GM12873 (cell line): ENCODE measurements at regions not wholly inside any gene's neighbourhood (a gene's known extent, or its start where the extent isn't known, plus 50 kb on each side); places are given as distances from the start of the nearest gene placed in this dataset.

Source experiments
- TF ChIP-seq, protein P1 (sequence below): IDR thresholded peaks from 2 replicates; pipeline ENCODE4 v1.5.1; 2012; ENCODE audit warnings: low read depth, mild to moderate bottlenecking, moderate library complexity, low read length, control low read depth; ENCODE audit not compliant: insufficient read depth; ENCODE audit errors: missing control alignments

DNA sequence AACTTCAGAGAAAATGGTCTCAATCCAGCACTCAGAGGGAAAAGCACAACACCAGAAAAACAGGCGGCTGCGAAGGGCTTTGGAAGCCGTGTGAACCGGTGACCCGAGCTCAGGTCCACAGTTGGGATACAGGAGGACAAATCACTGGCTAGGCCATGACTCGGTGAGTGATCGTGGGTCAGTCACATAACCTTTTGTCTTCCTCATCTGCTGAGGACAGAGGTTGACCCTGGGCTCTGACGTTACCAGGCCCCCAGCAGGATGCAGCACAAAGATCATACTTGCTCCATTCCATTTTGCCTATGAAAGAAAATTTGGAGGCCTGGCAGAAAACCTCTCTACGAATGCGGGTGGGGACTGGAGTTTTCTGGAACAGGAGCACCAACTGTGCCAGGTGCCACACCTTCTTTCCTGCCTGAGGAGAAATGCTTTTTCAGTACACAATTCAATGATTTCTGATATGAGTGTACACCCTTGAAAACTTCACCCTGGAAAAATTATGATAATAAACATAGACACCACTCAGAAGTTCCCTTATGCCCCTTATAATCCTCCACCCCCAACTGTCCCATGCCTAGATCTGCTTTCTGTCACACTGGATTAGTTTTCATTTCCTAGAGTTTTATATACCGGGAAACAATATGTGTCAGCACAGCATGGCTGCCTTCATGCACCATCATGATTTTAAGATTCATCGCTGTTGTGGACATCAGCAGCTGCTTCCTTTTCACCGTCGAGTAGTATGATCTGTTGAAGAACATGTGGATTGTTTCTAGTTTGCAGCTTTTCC is 85.3 kb upstream of the RALGAPA2 start:
- TF ChIP-seq, protein P1, sequence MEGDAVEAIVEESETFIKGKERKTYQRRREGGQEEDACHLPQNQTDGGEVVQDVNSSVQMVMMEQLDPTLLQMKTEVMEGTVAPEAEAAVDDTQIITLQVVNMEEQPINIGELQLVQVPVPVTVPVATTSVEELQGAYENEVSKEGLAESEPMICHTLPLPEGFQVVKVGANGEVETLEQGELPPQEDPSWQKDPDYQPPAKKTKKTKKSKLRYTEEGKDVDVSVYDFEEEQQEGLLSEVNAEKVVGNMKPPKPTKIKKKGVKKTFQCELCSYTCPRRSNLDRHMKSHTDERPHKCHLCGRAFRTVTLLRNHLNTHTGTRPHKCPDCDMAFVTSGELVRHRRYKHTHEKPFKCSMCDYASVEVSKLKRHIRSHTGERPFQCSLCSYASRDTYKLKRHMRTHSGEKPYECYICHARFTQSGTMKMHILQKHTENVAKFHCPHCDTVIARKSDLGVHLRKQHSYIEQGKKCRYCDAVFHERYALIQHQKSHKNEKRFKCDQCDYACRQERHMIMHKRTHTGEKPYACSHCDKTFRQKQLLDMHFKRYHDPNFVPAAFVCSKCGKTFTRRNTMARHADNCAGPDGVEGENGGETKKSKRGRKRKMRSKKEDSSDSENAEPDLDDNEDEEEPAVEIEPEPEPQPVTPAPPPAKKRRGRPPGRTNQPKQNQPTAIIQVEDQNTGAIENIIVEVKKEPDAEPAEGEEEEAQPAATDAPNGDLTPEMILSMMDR = no peak

DNA sequence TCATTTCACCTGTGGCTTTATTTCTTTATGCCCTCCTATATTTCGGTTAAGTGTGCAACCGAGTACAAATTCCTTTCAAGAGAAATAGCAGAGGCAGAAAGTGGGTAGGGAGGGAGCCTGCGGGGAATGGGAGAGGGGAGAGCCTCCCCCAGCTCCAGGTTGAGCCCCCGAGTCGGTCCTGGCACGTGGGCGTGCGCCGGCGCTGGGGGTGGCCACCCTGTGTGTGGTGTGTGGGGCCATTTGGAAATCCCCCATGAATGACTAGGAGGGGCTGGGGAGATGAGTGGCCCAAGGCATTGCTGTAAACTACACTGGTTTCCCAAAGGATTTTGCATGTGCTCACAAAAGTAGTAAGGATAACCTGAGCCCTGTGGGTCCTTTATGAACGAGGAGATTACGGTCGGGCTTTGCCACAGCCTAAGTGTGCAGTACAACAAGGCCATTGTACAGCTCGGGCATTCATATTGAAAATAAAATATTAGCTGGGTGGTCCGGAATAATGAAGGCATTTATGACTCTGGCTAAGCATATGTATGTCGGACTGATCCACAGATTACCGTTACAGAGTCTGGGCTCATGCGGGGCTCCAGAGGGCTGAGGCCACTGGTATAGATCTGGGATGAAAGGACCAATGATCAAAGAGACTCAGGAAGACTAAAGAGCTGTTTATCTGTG is 84.5 kb upstream of the RALGAPA2 start:
- TF ChIP-seq, protein P1 = no peak

DNA sequence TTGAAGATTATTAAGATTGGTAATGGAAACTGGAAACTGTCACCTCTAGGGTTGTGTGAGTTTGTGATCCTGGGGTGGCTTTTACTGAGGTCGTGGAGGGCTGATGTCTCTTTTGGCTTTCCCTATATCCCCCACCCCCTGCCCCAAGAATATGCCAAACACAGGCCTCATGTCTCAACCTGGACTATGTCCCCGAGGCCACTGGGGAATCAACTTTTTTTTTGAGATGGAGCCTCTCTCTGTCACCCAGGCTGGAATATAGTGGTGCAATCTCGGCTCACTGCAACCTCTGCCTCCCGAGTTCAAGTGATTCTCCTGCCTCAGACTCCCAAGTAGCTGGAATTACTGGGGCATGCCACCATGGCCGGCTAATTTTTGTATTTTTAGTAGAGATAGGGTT is 83.3 kb upstream of the RALGAPA2 start:
- TF ChIP-seq, protein P1 = no peak

DNA sequence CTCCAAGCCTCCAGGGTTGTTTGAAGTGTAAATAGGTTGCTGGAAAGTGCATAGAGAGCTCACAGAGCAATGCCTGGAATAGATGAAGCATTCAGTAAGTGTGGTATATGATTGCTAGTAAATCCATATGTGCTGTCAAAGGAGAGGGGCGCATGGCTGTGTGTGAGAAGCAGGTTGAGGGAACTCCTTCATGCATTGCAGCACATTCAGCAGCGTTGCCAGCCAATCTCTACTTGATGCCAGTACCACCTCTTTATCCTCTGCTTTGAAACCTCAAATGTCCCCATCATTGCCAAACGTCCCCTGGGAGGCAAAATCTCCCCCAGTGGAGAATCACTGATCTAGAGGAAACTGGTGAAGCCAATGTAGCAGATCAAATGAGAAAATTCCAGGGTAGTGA is 82.7 kb upstream of the RALGAPA2 start:
- TF ChIP-seq, protein P1 = no peak

DNA sequence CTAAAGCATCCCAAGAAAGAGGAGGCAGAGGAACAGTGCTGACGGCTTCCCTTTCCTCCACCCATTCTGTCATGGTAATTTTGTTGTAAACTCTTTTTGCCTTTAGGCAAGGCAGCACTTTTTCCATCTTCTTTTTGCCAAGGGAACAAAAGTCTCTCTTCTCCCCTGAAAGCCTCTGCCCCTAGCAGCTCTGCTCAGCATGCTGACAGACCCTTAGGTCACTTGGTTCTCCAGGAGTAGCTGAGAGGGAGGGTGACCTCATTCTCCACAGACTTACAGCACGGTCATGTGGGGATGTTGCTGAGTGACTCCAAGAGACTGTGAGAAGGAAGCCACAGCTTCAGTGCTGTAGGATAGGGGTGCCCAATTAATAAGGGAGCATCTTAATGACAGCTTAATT is 81.1 kb upstream of the RALGAPA2 start:
- TF ChIP-seq, protein P1 = no peak

DNA sequence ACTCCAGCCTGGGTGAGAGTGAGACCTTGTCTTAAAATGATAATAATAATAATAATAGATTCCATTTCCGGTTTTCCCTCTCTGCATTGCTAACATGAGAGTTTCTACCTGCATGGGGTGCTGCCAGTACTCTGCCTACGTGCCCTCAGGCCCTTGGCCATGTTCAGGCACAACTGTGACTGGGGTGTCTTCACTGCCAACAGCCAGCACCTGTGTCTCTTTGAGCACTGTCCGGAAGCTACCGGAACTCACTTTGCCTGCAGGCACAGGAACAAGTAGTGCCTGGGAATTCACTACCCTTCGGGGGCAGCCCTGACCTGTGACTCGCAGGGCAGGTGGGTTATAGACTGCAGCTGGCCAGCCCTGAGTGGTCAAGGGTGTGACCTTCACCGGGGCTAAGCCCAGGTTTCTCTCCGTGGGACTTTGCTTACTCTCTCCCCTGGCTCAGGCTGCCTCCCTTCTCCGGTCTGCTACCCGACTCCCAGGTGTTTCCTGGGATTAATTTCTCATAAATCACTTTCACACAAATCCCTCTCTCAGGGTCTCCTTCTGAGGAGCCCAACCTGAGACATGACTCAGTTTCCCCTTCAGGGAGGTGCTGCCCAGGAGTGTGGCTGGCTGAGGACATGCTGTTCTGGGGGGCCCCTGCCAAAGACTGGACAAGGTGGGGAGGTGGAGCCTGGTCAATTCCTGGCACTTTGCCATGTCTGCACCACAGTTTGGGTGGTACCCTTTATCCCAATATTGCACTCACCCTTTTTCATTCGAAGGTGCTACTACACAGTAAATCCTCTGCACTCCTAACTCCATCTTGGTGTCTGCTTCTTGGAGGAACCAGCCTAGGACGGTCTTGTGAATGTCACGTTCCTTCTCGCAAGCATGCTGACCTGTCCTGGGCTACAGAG is 79.5 kb upstream of the RALGAPA2 start:
- TF ChIP-seq, protein P1 = no peak

DNA sequence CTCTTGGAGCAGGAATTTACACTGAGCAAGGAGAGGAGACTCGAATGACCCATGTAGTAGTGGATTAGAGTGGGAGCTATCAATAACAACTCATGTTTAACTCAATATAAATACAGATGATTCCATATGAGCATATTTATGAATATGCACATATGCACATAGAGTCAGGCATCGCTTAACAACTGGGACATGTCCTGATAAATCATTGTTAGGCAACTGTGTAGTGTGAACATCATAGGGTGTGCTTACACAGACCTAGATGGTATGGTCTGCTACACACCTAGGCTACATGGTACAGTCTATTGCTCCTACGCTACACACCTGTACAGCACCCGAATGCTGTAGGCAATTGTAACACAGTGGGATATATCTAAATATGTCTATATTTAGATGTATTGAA is 75.9 kb upstream of the RALGAPA2 start:
- TF ChIP-seq, protein P1 = no peak
